Stimulated activated naive CD8-positive, alpha-beta T cell treated with anti-CD3 and anti-CD28 coated beads, Interleukin-15, amount 100 ng/mL, for 72 hours (primary cell): ENCODE measurements at regions not wholly inside any gene's neighbourhood (a gene's known extent, or its start where the extent isn't known, plus 50 kb on each side); places are given as distances from the start of the nearest gene placed in this dataset.

Experiments
- ATAC-seq: fragments of 150-1000 bp; cut with Tn5 transposase; 2 replicates; pipeline ENCODE4 v1.10.0; 2021; ENCODE audit warnings: mild to moderate bottlenecking, moderate library complexity
- DNase-seq, 2 donors: peaks; one replicate each; pipeline ENCODE4 v3.0.0; 2021 to 2022
- H3K27ac Mint-ChIP-seq, 2 donors: one replicate each; pipeline ENCODE4 v1.8.0; 2022; ENCODE audit warnings: mild to moderate bottlenecking in 2 of 2, mixed read lengths in 2 of 2, moderate library complexity in 2 of 2
- H3K27me3 Mint-ChIP-seq: one replicate; pipeline ENCODE4 v1.8.0; 2022; ENCODE audit warnings: mixed read lengths
- H3K4me1 Mint-ChIP-seq: one replicate; pipeline ENCODE4 v1.8.0; 2022; ENCODE audit warnings: mild to moderate bottlenecking, mixed read lengths
- H3K4me3 Mint-ChIP-seq, 2 donors: one replicate each; pipeline ENCODE4 v1.8.0; 2022; ENCODE audit warnings: mild to moderate bottlenecking in 2 of 2, mixed read lengths in 2 of 2, moderate library complexity in 1 of 2
- H3K9me3 Mint-ChIP-seq, 2 donors: one replicate each; pipeline ENCODE4 v1.8.0; 2022; ENCODE audit warnings: mixed read lengths in 2 of 2

GRCh38 chr2:176833671-176834070, 378.9 kb upstream of the HNRNPA3 start:
- ATAC-seq = no peak
- peaks cover 2 to 4% of the 10 kb centered on the region in 2 donors for H3K9me3 Mint-ChIP-seq
- no peak for DNase-seq
- peaks cover 7% of the 10 kb centered on the region for H3K4me1 Mint-ChIP-seq
- H3K27ac Mint-ChIP-seq = no peak overlapping the region
- H3K4me3 Mint-ChIP-seq = no peak overlapping the region
- no peaks in the 10 kb centered on the region for H3K27me3 Mint-ChIP-seq

- no peak overlapping the region for H3K4me3 Mint-ChIP-seq
- peaks cover 7 to 8% of the 10 kb centered on the region in 2 donors for H3K9me3 Mint-ChIP-seq
- no peak overlapping the region for H3K27ac Mint-ChIP-seq
- ATAC-seq = no peak
- peaks cover 7% of the 10 kb centered on the region for H3K4me1 Mint-ChIP-seq
- H3K27me3 Mint-ChIP-seq = no peaks in the 10 kb centered on the region
- no peak for DNase-seq
Observed at GRCh38 chr2:176834226-176834625, 378.4 kb upstream of the HNRNPA3 start.

- Mint-ChIP-seq H3K4me3 (no peak overlapping the region), H3K27ac (no peak overlapping the region), H3K27me3 (no peaks in the 10 kb centered on the region), H3K4me1 (no peaks in the 10 kb centered on the region), H3K9me3 (peaks cover 8 to 21% of the 10 kb centered on the region in 2 donors)
- DNase-seq (no peak), ATAC-seq (no peak)
Observed at GRCh38 chr2:176843208-176843607, 369.4 kb upstream of the HNRNPA3 start.

- no peak for ATAC-seq
Observed at GRCh38 chr2:176844461-176844860, 368.1 kb upstream of the HNRNPA3 start.

GRCh38 chr2:176845718-176846117, 366.9 kb upstream of the HNRNPA3 start:
- Mint-ChIP-seq H3K4me1 (peaks cover 6% of the 10 kb centered on the region), H3K27ac (no peak overlapping the region), H3K4me3 (no peak overlapping the region), H3K27me3 (no peaks in the 10 kb centered on the region), H3K9me3 (peaks cover 0 to 18% of the 10 kb centered on the region in 2 donors)
- DNase-seq = no peak
- ATAC-seq = no peak

More at GRCh38 chr2:176844461-176844860, 368.1 kb upstream of the HNRNPA3 start:
- H3K27me3 Mint-ChIP-seq = no peaks in the 10 kb centered on the region
- H3K4me3 Mint-ChIP-seq = no peak overlapping the region
- H3K27ac Mint-ChIP-seq = no peak overlapping the region
- peaks cover 0 to 18% of the 10 kb centered on the region in 2 donors for H3K9me3 Mint-ChIP-seq
- DNase-seq = no peak
- no peaks in the 10 kb centered on the region for H3K4me1 Mint-ChIP-seq

- Mint-ChIP-seq H3K27ac (no peak overlapping the region), H3K4me1 (peaks cover 24% of the 10 kb centered on the region), H3K9me3 (peaks cover 0 to 18% of the 10 kb centered on the region in 2 donors), H3K27me3 (no peaks in the 10 kb centered on the region), H3K4me3 (no peak overlapping the region)
- DNase-seq (no peak), ATAC-seq (no peak)
Observed at GRCh38 chr2:176847575-176847974, 365.0 kb upstream of the HNRNPA3 start.

- Mint-ChIP-seq H3K9me3 (peaks cover 0 to 10% of the 10 kb centered on the region in 2 donors), H3K4me3 (no peak overlapping the region), H3K4me1 (peaks cover 36% of the 10 kb centered on the region), H3K27ac (no peak overlapping the region), H3K27me3 (no peaks in the 10 kb centered on the region)
- ATAC-seq (no peak), DNase-seq (no peak)
Observed at GRCh38 chr2:176848844-176849243, 363.8 kb upstream of the HNRNPA3 start.

- peaks cover 57% of the 10 kb centered on the region for H3K4me1 Mint-ChIP-seq
- ATAC-seq = no peak
- H3K9me3 Mint-ChIP-seq = peaks cover 0 to 4% of the 10 kb centered on the region in 2 donors
- no peaks in the 10 kb centered on the region for H3K27me3 Mint-ChIP-seq
- DNase-seq = no peak
- no peak overlapping the region for H3K27ac Mint-ChIP-seq
- no peak overlapping the region for H3K4me3 Mint-ChIP-seq
Observed at GRCh38 chr2:176851200-176851888, 361.2 kb upstream of the HNRNPA3 start.

- no peak overlapping the region for H3K4me3 Mint-ChIP-seq
- peaks cover 0 to 4% of the 10 kb centered on the region in 2 donors for H3K9me3 Mint-ChIP-seq
- H3K27me3 Mint-ChIP-seq = no peaks in the 10 kb centered on the region
- H3K27ac Mint-ChIP-seq = no peak overlapping the region
- H3K4me1 Mint-ChIP-seq = peaks cover 63% of the 10 kb centered on the region
- DNase-seq (no peak), ATAC-seq (no peak)
Observed at GRCh38 chr2:176851889-176852483, 360.6 kb upstream of the HNRNPA3 start.

GRCh38 chr2:176852667-176853066, 359.9 kb upstream of the HNRNPA3 start:
- H3K9me3 Mint-ChIP-seq = peaks cover 0 to 4% of the 10 kb centered on the region in 2 donors
- H3K27ac Mint-ChIP-seq = no peak overlapping the region
- peaks cover 63% of the 10 kb centered on the region for H3K4me1 Mint-ChIP-seq
- peak overlapping the region in 1 of 2 donors; percentile 27 for H3K4me3 Mint-ChIP-seq
- H3K27me3 Mint-ChIP-seq = no peaks in the 10 kb centered on the region
- peak; percentile 13 to 43 for DNase-seq
- ATAC-seq = peak; percentile 97

GRCh38 chr2:176854062-176854461, 358.5 kb upstream of the HNRNPA3 start:
- Mint-ChIP-seq H3K27ac (no peak overlapping the region), H3K4me1 (peaks cover 63% of the 10 kb centered on the region), H3K4me3 (no peak overlapping the region), H3K9me3 (peaks cover 0 to 4% of the 10 kb centered on the region in 2 donors), H3K27me3 (no peaks in the 10 kb centered on the region)
- DNase-seq = no peak
- no peak for ATAC-seq

- no peak for DNase-seq
- no peak overlapping the region for H3K27ac Mint-ChIP-seq
- H3K9me3 Mint-ChIP-seq = no peaks in the 10 kb centered on the region
- no peaks in the 10 kb centered on the region for H3K27me3 Mint-ChIP-seq
- H3K4me3 Mint-ChIP-seq = no peak overlapping the region
- peaks cover 63% of the 10 kb centered on the region for H3K4me1 Mint-ChIP-seq
- ATAC-seq = peak; percentile 51
Observed at GRCh38 chr2:176854878-176855277, 357.7 kb upstream of the HNRNPA3 start.

GRCh38 chr2:176856683-176857082, 355.9 kb upstream of the HNRNPA3 start:
- Mint-ChIP-seq H3K4me1 (peaks cover 47% of the 10 kb centered on the region), H3K27me3 (no peaks in the 10 kb centered on the region), H3K9me3 (no peaks in the 10 kb centered on the region), H3K27ac (peak overlapping the region in 1 of 2 donors; percentile 2), H3K4me3 (no peak overlapping the region)
- DNase-seq = no peak
- no peak for ATAC-seq

- Mint-ChIP-seq H3K27ac (no peak overlapping the region), H3K4me3 (no peak overlapping the region), H3K4me1 (no peaks in the 10 kb centered on the region), H3K27me3 (no peaks in the 10 kb centered on the region), H3K9me3 (peaks cover under 1 to 5% of the 10 kb centered on the region in 2 donors)
- no peak for ATAC-seq
- DNase-seq = no peak
Observed at GRCh38 chr2:176865336-176865735, 347.3 kb upstream of the HNRNPA3 start.

GRCh38 chr2:176872406-176872805, 340.2 kb upstream of the HNRNPA3 start:
- Mint-ChIP-seq H3K9me3 (peaks cover 23 to 30% of the 10 kb centered on the region in 2 donors), H3K4me1 (peaks cover 20% of the 10 kb centered on the region), H3K4me3 (no peak overlapping the region), H3K27me3 (no peaks in the 10 kb centered on the region), H3K27ac (no peak overlapping the region)
- ATAC-seq = no peak
- no peak for DNase-seq

GRCh38 chr2:176873403-176873802, 339.2 kb upstream of the HNRNPA3 start:
- no peak for DNase-seq
- Mint-ChIP-seq H3K27me3 (no peaks in the 10 kb centered on the region), H3K9me3 (peaks cover 23 to 30% of the 10 kb centered on the region in 2 donors), H3K4me1 (peaks cover 20% of the 10 kb centered on the region), H3K4me3 (no peak overlapping the region), H3K27ac (no peak overlapping the region)
- no peak for ATAC-seq
